CD14-positive monocyte (primary cell): ENCODE measurements at regions not wholly inside any gene's neighbourhood (a gene's known extent, or its start where the extent isn't known, plus 50 kb on each side); places are given as distances from the start of the nearest gene placed in this dataset.

Experiments
- DNase-seq, 3 donors: peaks; one replicate each; pipeline ENCODE4 v3.0.0-alpha.2; 2011 to 2022
- H2AFZ ChIP-seq: 2 replicates; pipeline ENCODE4 v1.6.0; 2012; ENCODE audit warnings: mild to moderate bottlenecking, low read depth, low read length, inconsistent platforms; ENCODE audit not compliant: insufficient read depth, poor library complexity, severe bottlenecking
- H3K27ac ChIP-seq, 2 donors: 1 replicate in 1 of 2; 2 replicates in 1 of 2; pipeline ENCODE4 v1.5.1; 2012 to 2013; ENCODE audit warnings: low read length in 2 of 2, control low read depth in 1 of 2, inconsistent platforms in 1 of 2, low read depth in 1 of 2, mild to moderate bottlenecking in 1 of 2
- H3K27me3 ChIP-seq, 2 donors: one replicate each; pipeline versions ENCODE4 v1.6.0 to v1.6.1; 2011 to 2013; ENCODE audit warnings: low read length in 2 of 2; ENCODE audit not compliant: control insufficient read depth in 2 of 2, insufficient read depth in 2 of 2
- H3K36me3 ChIP-seq, 2 donors: replicated peaks in 1 of 2; 1 replicate in 1 of 2; 2 replicates in 1 of 2; pipeline versions ENCODE4 v1.5.1 to v1.6.1; 2012 to 2013; ENCODE audit warnings: low read length in 2 of 2, control low read depth in 1 of 2, inconsistent platforms in 1 of 2, mild to moderate bottlenecking in 1 of 2; ENCODE audit not compliant: insufficient read depth in 2 of 2, control insufficient read depth in 1 of 2
- H3K4me1 ChIP-seq, 2 donors: 1 replicate in 1 of 2; 2 replicates in 1 of 2; pipeline versions ENCODE4 v1.5.1 to v1.6.1; 2012 to 2013; ENCODE audit warnings: low read length in 2 of 2, control low read depth in 1 of 2, inconsistent platforms in 1 of 2, mild to moderate bottlenecking in 1 of 2, moderate library complexity in 1 of 2; ENCODE audit not compliant: insufficient read depth in 2 of 2, control insufficient read depth in 1 of 2
- H3K4me2 ChIP-seq: replicated peaks from 2 replicates; pipeline ENCODE3; 2012; ENCODE audit warnings: low read length, moderate library complexity, mild to moderate bottlenecking; ENCODE audit not compliant: poor library complexity, severe bottlenecking; ENCODE audit errors: extremely low read depth
- H3K4me3 ChIP-seq, 3 experiments: fragments of 200-600 bp in 1 of 3; sonication (generic) in 1 of 3; replicated peaks in 1 of 3; 1 replicate in 2 of 3; 2 replicates in 1 of 3; pipeline ENCODE4 v1.5.1; 2011 to 2013; ENCODE audit warnings: low read length in 3 of 3, mild to moderate bottlenecking in 3 of 3, control low read depth in 2 of 3, low read depth in 2 of 3, inconsistent platforms in 1 of 3, moderate library complexity in 1 of 3
- H3K79me2 ChIP-seq: 2 replicates; pipeline ENCODE4 v1.6.0; 2012; ENCODE audit warnings: mild to moderate bottlenecking, control low read depth, inconsistent platforms, low read length, moderate library complexity; ENCODE audit not compliant: insufficient read depth
- H3K9ac ChIP-seq: 2 replicates; pipeline ENCODE4 v1.6.0; 2017; ENCODE audit warnings: low read length, mild to moderate bottlenecking; ENCODE audit not compliant: insufficient read depth, poor library complexity, severe bottlenecking
- H3K9me3 ChIP-seq, 2 donors: replicated peaks in 1 of 2; 1 replicate in 1 of 2; 2 replicates in 1 of 2; pipeline versions ENCODE4 v1.5.1 to v1.6.1; 2012 to 2013; ENCODE audit warnings: low read length in 2 of 2, control low read depth in 1 of 2; ENCODE audit not compliant: control insufficient read depth in 1 of 2, insufficient read depth in 1 of 2
- H4K20me1 ChIP-seq: 2 replicates; pipeline ENCODE4 v1.6.0; 2012; ENCODE audit warnings: mild to moderate bottlenecking, low read length, control low read depth, moderate library complexity; ENCODE audit not compliant: insufficient read depth
- H3K27ac Mint-ChIP-seq, 7 donors: one replicate each; pipeline ENCODE4 v1.8.0; 2020; ENCODE audit warnings: mild to moderate bottlenecking in 7 of 7, mixed read lengths in 7 of 7, moderate library complexity in 6 of 7, inconsistent platforms in 2 of 7
- H3K27me3 Mint-ChIP-seq, 3 donors: one replicate each; pipeline ENCODE4 v1.8.0; 2021 to 2022; ENCODE audit warnings: low read depth in 3 of 3, mild to moderate bottlenecking in 3 of 3, mixed read lengths in 3 of 3, moderate library complexity in 3 of 3, inconsistent platforms in 1 of 3
- H3K36me3 Mint-ChIP-seq, 2 donors: one replicate each; pipeline ENCODE4 v1.8.0; 2020; ENCODE audit warnings: mixed read lengths in 2 of 2, inconsistent platforms in 1 of 2, mild to moderate bottlenecking in 1 of 2
- H3K4me1 Mint-ChIP-seq: one replicate; pipeline ENCODE4 v1.8.0; 2020; ENCODE audit warnings: mild to moderate bottlenecking, mixed read lengths
- H3K4me3 Mint-ChIP-seq, 2 donors: one replicate each; pipeline ENCODE4 v1.8.0; 2020; ENCODE audit warnings: mild to moderate bottlenecking in 2 of 2, mixed read lengths in 2 of 2, moderate library complexity in 1 of 2
- H3K9me3 Mint-ChIP-seq, 7 donors: one replicate each; pipeline ENCODE4 v1.8.0; 2020 to 2022; ENCODE audit warnings: mixed read lengths in 7 of 7, mild to moderate bottlenecking in 6 of 7, moderate library complexity in 6 of 7, inconsistent platforms in 2 of 7
- WGBS: methylation state at CpG from one replicate; pipeline ENCODE4 v1.1.5; 2013; ENCODE audit warnings: missing lambda C conversion rate; ENCODE audit not compliant: insufficient coverage; 5-methylcytosine and 5-hydroxymethylcytosine counted together
- intact Hi-C, 2 donors: fragments of 100-400 bp; cut with micrococcal nuclease; formaldehyde crosslinking; loops; one replicate each; pipeline versions ENCODE4 v1.15.0 to v1.15.1; 2023
- TF ChIP-seq, protein P1 (sequence below): fragments of 200-600 bp; IDR thresholded peaks from one replicate; pipeline ENCODE4 v1.8.0; 2022; ENCODE audit warnings: antibody characterized with exemption, mild to moderate bottlenecking

DNA sequence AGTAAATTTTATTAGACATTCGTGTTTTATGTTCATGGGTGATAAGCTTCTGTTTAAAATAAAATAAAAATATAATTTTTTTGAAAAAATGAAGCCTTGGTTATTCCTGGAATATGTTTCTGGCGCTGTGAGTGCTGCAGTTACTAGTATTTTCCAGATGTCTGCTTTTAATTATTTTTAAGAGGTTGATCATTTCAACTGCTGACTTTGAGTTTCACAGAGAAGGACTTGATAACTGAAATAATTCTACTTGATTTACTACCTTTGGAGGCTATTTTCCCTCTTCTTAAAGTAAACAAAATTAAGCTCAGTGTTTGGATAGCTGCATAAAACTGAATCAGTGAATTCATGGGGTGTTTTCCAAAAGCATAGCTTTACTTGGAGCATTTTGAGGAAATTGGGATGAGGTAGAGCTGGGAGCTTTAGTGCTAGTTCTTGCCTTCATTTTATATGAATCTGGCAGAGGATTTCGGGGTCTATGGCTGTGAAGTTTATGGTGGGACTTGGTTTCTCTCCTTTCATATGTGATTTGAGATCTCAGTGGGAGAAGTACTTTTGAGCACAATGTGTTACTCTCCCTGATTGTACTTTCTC lies 666.5 kb downstream of the DCDC2C start:
- no peak overlapping the region for H3K27ac Mint-ChIP-seq
- intact Hi-C loops: no loop called here
- TF ChIP-seq, protein P1, sequence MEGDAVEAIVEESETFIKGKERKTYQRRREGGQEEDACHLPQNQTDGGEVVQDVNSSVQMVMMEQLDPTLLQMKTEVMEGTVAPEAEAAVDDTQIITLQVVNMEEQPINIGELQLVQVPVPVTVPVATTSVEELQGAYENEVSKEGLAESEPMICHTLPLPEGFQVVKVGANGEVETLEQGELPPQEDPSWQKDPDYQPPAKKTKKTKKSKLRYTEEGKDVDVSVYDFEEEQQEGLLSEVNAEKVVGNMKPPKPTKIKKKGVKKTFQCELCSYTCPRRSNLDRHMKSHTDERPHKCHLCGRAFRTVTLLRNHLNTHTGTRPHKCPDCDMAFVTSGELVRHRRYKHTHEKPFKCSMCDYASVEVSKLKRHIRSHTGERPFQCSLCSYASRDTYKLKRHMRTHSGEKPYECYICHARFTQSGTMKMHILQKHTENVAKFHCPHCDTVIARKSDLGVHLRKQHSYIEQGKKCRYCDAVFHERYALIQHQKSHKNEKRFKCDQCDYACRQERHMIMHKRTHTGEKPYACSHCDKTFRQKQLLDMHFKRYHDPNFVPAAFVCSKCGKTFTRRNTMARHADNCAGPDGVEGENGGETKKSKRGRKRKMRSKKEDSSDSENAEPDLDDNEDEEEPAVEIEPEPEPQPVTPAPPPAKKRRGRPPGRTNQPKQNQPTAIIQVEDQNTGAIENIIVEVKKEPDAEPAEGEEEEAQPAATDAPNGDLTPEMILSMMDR: no peak
- no peaks in the 10 kb centered on the region for H3K79me2 ChIP-seq
- no peaks in the 10 kb centered on the region for H4K20me1 ChIP-seq
- H3K36me3 Mint-ChIP-seq: no peaks in the 10 kb centered on the region
- no peak overlapping the region for H3K4me3 Mint-ChIP-seq
- H3K27me3 ChIP-seq: no peaks in the 10 kb centered on the region
- no peak overlapping the region for H2AFZ ChIP-seq
- H3K27me3 Mint-ChIP-seq: peaks cover 0 to 2% (median 0%) of the 10 kb centered on the region in 3 donors
- no peak overlapping the region for H3K4me2 ChIP-seq
- 80% methylated on average over 1 of the region's 3 CpGs for WGBS
- no peak overlapping the region for H3K4me3 ChIP-seq
- no peaks in the 10 kb centered on the region for H3K36me3 ChIP-seq
- H3K4me1 Mint-ChIP-seq: no peaks in the 10 kb centered on the region
- no peak for DNase-seq
- H3K9ac ChIP-seq: no peak overlapping the region
- H3K4me1 ChIP-seq: no peaks in the 10 kb centered on the region
- no peak overlapping the region for H3K27ac ChIP-seq
- H3K9me3 Mint-ChIP-seq: peaks cover 6 to 18% (median 14%) of the 10 kb centered on the region in 7 donors
- H3K9me3 ChIP-seq: peaks cover 15 to 19% of the 10 kb centered on the region in 2 donors

- TF ChIP-seq, protein P1: no peak
- peaks cover 15 to 24% of the 10 kb centered on the region in 2 donors for H3K9me3 ChIP-seq
- Mint-ChIP-seq H3K9me3 (peaks cover 6 to 22% (median 13%) of the 10 kb centered on the region in 7 donors), H3K4me1 (no peaks in the 10 kb centered on the region), H3K36me3 (no peaks in the 10 kb centered on the region), H3K27ac (no peak overlapping the region), H3K4me3 (no peak overlapping the region), H3K27me3 (peaks cover 0 to 2% (median 0%) of the 10 kb centered on the region in 3 donors)
- intact Hi-C loops: no loop called here
- no peaks in the 10 kb centered on the region for H4K20me1 ChIP-seq
- H3K27ac ChIP-seq: no peak overlapping the region
- no peaks in the 10 kb centered on the region for H3K36me3 ChIP-seq
- no peaks in the 10 kb centered on the region for H3K79me2 ChIP-seq
- H3K4me3 ChIP-seq: no peak overlapping the region
- H3K4me2 ChIP-seq: no peak overlapping the region
- WGBS: no CpG with 5 or more reads among the region's 3 CpGs
- no peak overlapping the region for H3K9ac ChIP-seq
- H3K4me1 ChIP-seq: no peaks in the 10 kb centered on the region
- DNase-seq: no peak
- no peak overlapping the region for H2AFZ ChIP-seq
- no peaks in the 10 kb centered on the region for H3K27me3 ChIP-seq
These were observed 667.2 kb downstream of the DCDC2C start for GRCh38 chr2:4370422-4371090.
